Smooth muscle cell (in vitro differentiated cells): ENCODE measurements at regions not wholly inside any gene's neighbourhood (a gene's known extent, or its start where the extent isn't known, plus 50 kb on each side); places are given as distances from the start of the nearest gene placed in this dataset.

ENCODE experiments used
- DNase-seq: peaks from one replicate; lab custom pipeline; 2025; ENCODE audit not compliant: unreplicated experiment; lab: John Stamatoyannopoulos, UW
- H2AFZ ChIP-seq: fragments of 200-600 bp; sonication (generic); 2 replicates; pipeline ENCODE4 v1.6.0; 2016; ENCODE audit warnings: antibody characterized with exemption, low read depth, mild to moderate bottlenecking
- H3F3A ChIP-seq: fragments of 200-600 bp; sonication (generic); 2 replicates; pipeline ENCODE4 v1.6.0; 2017; ENCODE audit warnings: antibody characterized with exemption, low read depth
- H3K27ac ChIP-seq: fragments of 200-600 bp; sonication (generic); 2 replicates; pipeline ENCODE4 v1.5.1; 2016; ENCODE audit warnings: low read depth, mild to moderate bottlenecking
- H3K27me3 ChIP-seq: fragments of 200-600 bp; sonication (generic); 2 replicates; pipeline ENCODE4 v1.6.1; 2016; ENCODE audit warnings: low read depth, mild to moderate bottlenecking
- H3K36me3 ChIP-seq: fragments of 200-600 bp; sonication (generic); 2 replicates; pipeline ENCODE4 v1.5.1; 2016; ENCODE audit warnings: low read depth
- H3K4me1 ChIP-seq: fragments of 200-600 bp; sonication (generic); 2 replicates; pipeline ENCODE4 v1.5.1; 2016; ENCODE audit warnings: low read depth
- H3K4me2 ChIP-seq: fragments of 200-600 bp; sonication (generic); 2 replicates; pipeline ENCODE4 v1.6.0; 2016; ENCODE audit warnings: mild to moderate bottlenecking
- H3K4me3 ChIP-seq: fragments of 200-600 bp; sonication (generic); 2 replicates; pipeline ENCODE4 v1.5.1; 2016; ENCODE audit warnings: mild to moderate bottlenecking
- H3K79me2 ChIP-seq: fragments of 200-600 bp; sonication (generic); 2 replicates; pipeline ENCODE4 v1.6.0; 2016; ENCODE audit warnings: low read depth, mild to moderate bottlenecking
- H3K9ac ChIP-seq: fragments of 200-600 bp; sonication (generic); 2 replicates; pipeline ENCODE4 v1.6.0; 2016; ENCODE audit warnings: low read depth
- H3K9me3 ChIP-seq: fragments of 200-600 bp; sonication (generic); replicated peaks from 2 replicates; pipeline ENCODE4 v1.5.1; 2016; ENCODE audit warnings: low read depth
- H4K20me1 ChIP-seq: fragments of 200-600 bp; sonication (generic); 2 replicates; pipeline ENCODE4 v1.6.0; 2016; ENCODE audit warnings: low read depth
- CTCF ChIP-seq: fragments of 200-600 bp; sonication (generic); IDR thresholded peaks from 2 replicates; pipeline ENCODE4 v1.5.1; 2017; ENCODE audit warnings: borderline replicate concordance, mild to moderate bottlenecking, antibody characterized with exemption; ENCODE audit not compliant: insufficient read depth, poor library complexity, severe bottlenecking
- WGBS: methylation state at CpG from one replicate; pipeline ENCODE4 v1.1.7; 2016; ENCODE audit warnings: low lambda C conversion rate; 5-methylcytosine and 5-hydroxymethylcytosine counted together

GRCh38 chr6:133156689-133157088 is 84.5 kb upstream of the EYA4 start:
- Histone ChIP-seq H3K4me2 (no peak overlapping the region), H3K79me2 (no peaks in the 10 kb centered on the region), H3K36me3 (no peaks in the 10 kb centered on the region), H3K27ac (no peak overlapping the region), H3K4me1 (no peaks in the 10 kb centered on the region), H2AFZ (no peak overlapping the region), H3K9me3 (no peaks in the 10 kb centered on the region), H3K9ac (no peak overlapping the region), H4K20me1 (no peaks in the 10 kb centered on the region), H3F3A (no peaks in the 10 kb centered on the region), H3K4me3 (no peak overlapping the region), H3K27me3 (no peaks in the 10 kb centered on the region)
- 73% methylated on average over 1 of the region's 1 CpG for WGBS
- no peak for TF ChIP-seq CTCF
- DNase-seq = no peak

- H3K36me3 ChIP-seq = no peaks in the 10 kb centered on the region
- 78% methylated on average over 2 of the region's 2 CpGs for WGBS
- DNase-seq = no peak
These were observed 83.2 kb upstream of the EYA4 start for GRCh38 chr6:133157995-133158394.

DNA sequence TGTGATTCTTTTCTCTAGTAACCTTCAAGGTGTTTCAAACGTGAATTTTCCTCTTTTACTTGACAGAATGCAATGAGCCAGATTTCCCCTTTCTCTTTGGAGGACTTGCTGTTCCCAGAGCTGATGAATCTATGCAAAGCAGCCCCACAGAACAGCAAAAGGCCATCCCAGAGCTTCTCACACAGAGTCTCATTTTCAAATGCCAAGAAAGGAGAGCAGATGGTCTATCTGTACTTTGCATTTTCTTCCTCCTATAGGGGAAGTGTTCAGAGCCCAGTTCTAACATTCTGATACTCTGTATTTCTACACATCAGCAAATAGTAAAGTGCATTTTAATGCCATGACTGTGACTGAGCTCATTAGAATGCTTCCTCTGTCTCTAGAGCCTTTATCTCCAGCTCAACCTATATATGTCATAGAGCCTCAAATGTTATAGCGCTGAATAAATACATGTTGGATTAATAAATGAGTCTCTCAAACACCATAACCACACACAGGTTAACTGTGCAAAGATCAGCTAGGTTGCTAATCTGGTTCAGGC is 81.8 kb upstream of the EYA4 start:
- H2AFZ ChIP-seq = no peak overlapping the region
- H3K27me3 ChIP-seq = no peaks in the 10 kb centered on the region
- WGBS = 72% methylated on average over 2 of the region's 2 CpGs
- no peaks in the 10 kb centered on the region for H3K79me2 ChIP-seq
- no peaks in the 10 kb centered on the region for H3K36me3 ChIP-seq
- no peaks in the 10 kb centered on the region for H3K9me3 ChIP-seq
- H3K9ac ChIP-seq = no peak overlapping the region
- H3K4me3 ChIP-seq = no peak overlapping the region
- no peaks in the 10 kb centered on the region for H3K4me1 ChIP-seq
- no peak for DNase-seq
- no peak overlapping the region for H3K27ac ChIP-seq
- H3K4me2 ChIP-seq = no peak overlapping the region
- no peaks in the 10 kb centered on the region for H3F3A ChIP-seq
- H4K20me1 ChIP-seq = no peaks in the 10 kb centered on the region
- TF ChIP-seq CTCF = no peak

More at GRCh38 chr6:133157995-133158394, 83.2 kb upstream of the EYA4 start:
- H3K4me3 ChIP-seq = no peak overlapping the region
- no peaks in the 10 kb centered on the region for H3K9me3 ChIP-seq
- no peaks in the 10 kb centered on the region for H3K27me3 ChIP-seq
- no peaks in the 10 kb centered on the region for H4K20me1 ChIP-seq
- no peaks in the 10 kb centered on the region for H3K4me1 ChIP-seq
- H3F3A ChIP-seq = no peaks in the 10 kb centered on the region
- no peaks in the 10 kb centered on the region for H3K79me2 ChIP-seq
- TF ChIP-seq CTCF = no peak
- no peak overlapping the region for H3K9ac ChIP-seq
- no peak overlapping the region for H3K27ac ChIP-seq
- H2AFZ ChIP-seq = no peak overlapping the region
- no peak overlapping the region for H3K4me2 ChIP-seq

GRCh38 chr6:133160536-133160935 is 80.6 kb upstream of the EYA4 start:
- H3K27me3 ChIP-seq = no peaks in the 10 kb centered on the region
- H3K27ac ChIP-seq = no peak overlapping the region
- H2AFZ ChIP-seq = no peak overlapping the region
- H3K9ac ChIP-seq = no peak overlapping the region
- 80% methylated on average over 2 of the region's 2 CpGs for WGBS
- DNase-seq = no peak
- H3K4me2 ChIP-seq = no peak overlapping the region
- H3K4me1 ChIP-seq = no peaks in the 10 kb centered on the region
- H3K79me2 ChIP-seq = no peaks in the 10 kb centered on the region
- no peaks in the 10 kb centered on the region for H3F3A ChIP-seq
- H3K36me3 ChIP-seq = no peaks in the 10 kb centered on the region
- no peak for TF ChIP-seq CTCF
- H4K20me1 ChIP-seq = no peaks in the 10 kb centered on the region
- no peaks in the 10 kb centered on the region for H3K9me3 ChIP-seq
- H3K4me3 ChIP-seq = no peak overlapping the region
